ENCODE measurements at regions not wholly inside any gene's neighbourhood (a gene's known extent, or its start where the extent isn't known, plus 50 kb on each side); places are given as distances from the start of the nearest gene placed in this dataset.

DNA sequence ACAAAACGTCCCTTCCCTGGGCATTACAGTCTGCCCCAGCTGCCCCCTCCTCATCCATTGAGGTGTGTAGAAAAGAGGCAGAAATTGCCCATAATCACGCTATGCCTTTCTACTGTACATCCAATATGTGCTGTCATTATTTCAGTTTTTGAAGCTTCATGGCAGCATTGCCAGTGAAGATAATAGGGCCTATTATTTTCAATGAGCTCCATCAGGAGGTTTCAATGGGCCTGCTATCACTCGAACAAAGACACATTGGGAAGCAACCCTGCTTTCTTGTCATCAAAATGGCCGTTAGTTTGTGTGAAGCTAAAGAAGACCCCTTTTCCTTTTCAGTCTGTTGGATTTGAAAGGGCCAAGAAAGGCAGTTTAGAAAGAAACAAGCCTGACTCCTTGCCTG is 653.8 kb downstream of the NOVA1 start:
- H3K9ac ChIP-seq (ENCODE audit: low read length): no peak overlapping the region
- H3K36me3 ChIP-seq (ENCODE audit: control insufficient read depth in 1 of 2, insufficient read depth in 2 of 2, low read length in 2 of 2): no peaks in the 10 kb centered on the region
- H3K4me2 ChIP-seq (ENCODE audit: low read length): no peak overlapping the region
- peaks cover 6 to 41% of the 10 kb centered on the region in 2 experiments; a peak in 2 of 4 replicates for H3K9me3 ChIP-seq (ENCODE audit: control insufficient read depth in 1 of 2, insufficient read depth in 1 of 2, low read depth in 1 of 2, low read length in 2 of 2)
- H2AFZ ChIP-seq (ENCODE audit: low read depth, low read length, poor library complexity, severe bottlenecking): no peak overlapping the region
- H4K20me1 ChIP-seq (ENCODE audit: insufficient read depth): no peaks in the 10 kb centered on the region
- H3K27me3 ChIP-seq (ENCODE audit: insufficient read depth, low read length): no peaks in the 10 kb centered on the region
- no peaks in the 10 kb centered on the region for H3K9me2 ChIP-seq (ENCODE audit: insufficient read depth)
- CTCF ChIA-PET: no interaction called here
- DNase-seq (ENCODE audit: low read depth, low spot score) (no peak), ATAC-seq (no peak)
- RAD21 ChIA-PET (ENCODE audit: low non-redundant PET in 1 of 2, low total read pairs in 2 of 2, uncharacterized antibody in 2 of 2, unreplicated experiment in 2 of 2): no interaction called here
- intact Hi-C loops (cut with micrococcal nuclease): no loop called here
- no TSS peak for BruUV-seq (replicated peaks)
- POLR2A ChIA-PET: no interaction called here
- no peak overlapping the region for H3K27ac ChIP-seq (ENCODE audit: low read depth, low read length)
- no peak overlapping the region for H3K4me3 ChIP-seq (replicated peaks in 1 of 2; ENCODE audit: low read depth in 1 of 2, low read length in 2 of 2)
- H3K79me2 ChIP-seq (ENCODE audit: insufficient read depth, low read length): no peaks in the 10 kb centered on the region
- no peaks in the 10 kb centered on the region for H3K4me1 ChIP-seq (ENCODE audit: control insufficient read depth in 1 of 2, insufficient read depth in 2 of 2, low read length in 2 of 2)
- TF ChIP-seq ZNF274 (IDR thresholded peaks at IDR 0.05; ENCODE audit: low read depth, low read length) (no peak), SIN3A (IDR thresholded peaks at IDR 0.05; ENCODE audit: low read depth) (no peak), JUND (IDR thresholded peaks at IDR 0.05) (no peak), ELF1 (IDR thresholded peaks at IDR 0.05; ENCODE audit: borderline replicate concordance, low read depth) (no peak), YY1 (IDR thresholded peaks at IDR 0.05; ENCODE audit: extremely low read depth, insufficient replicate concordance, low read depth, low read length) (no peak), EZH2phosphoT487 (IDR thresholded peaks at IDR 0.05; ENCODE audit: borderline replicate concordance) (no peak), POLR2A (IDR thresholded peaks at IDR 0.05; ENCODE audit: borderline replicate concordance, extremely low read depth, insufficient read depth, insufficient read length) (no peak), ZFX (IDR thresholded peaks at IDR 0.05) (no peak)
- TF ChIP-seq, protein P1, sequence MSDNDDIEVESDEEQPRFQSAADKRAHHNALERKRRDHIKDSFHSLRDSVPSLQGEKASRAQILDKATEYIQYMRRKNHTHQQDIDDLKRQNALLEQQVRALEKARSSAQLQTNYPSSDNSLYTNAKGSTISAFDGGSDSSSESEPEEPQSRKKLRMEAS (IDR thresholded peaks at IDR 0.05): no peak

DNA sequence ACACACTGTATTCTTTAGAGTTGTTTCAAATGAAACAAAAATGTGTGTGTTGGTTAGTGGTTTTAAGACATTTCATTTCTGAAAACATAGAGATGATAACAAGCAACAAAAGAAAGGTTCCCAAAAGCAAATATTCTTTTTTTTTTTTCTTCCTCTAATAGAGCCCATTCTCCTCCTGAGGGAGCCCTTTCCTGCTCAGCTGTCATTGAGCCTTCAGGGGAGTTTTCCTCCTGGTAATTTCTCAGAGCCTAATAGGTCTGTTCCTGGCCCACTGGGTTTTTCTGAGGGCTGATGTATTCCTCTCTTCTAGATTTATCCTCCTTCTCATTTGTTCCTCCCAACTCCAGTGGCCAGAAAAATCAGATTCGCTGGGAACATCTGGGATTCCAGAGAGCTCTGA is 654.5 kb downstream of the NOVA1 start:
- no peak overlapping the region for H2AFZ ChIP-seq (ENCODE audit: low read depth, low read length, poor library complexity, severe bottlenecking)
- H3K27me3 ChIP-seq (ENCODE audit: insufficient read depth, low read length): no peaks in the 10 kb centered on the region
- CTCF ChIA-PET: no interaction called here
- no TSS peak for BruUV-seq (replicated peaks)
- no peak overlapping the region for H3K27ac ChIP-seq (ENCODE audit: low read depth, low read length)
- no peaks in the 10 kb centered on the region for H4K20me1 ChIP-seq (ENCODE audit: insufficient read depth)
- no peak for DNase-seq (ENCODE audit: low read depth, low spot score)
- no peak for ATAC-seq
- intact Hi-C loops (cut with micrococcal nuclease): no loop called here
- peaks cover 11 to 47% of the 10 kb centered on the region in 2 experiments; a peak in 2 of 4 replicates for H3K9me3 ChIP-seq (ENCODE audit: control insufficient read depth in 1 of 2, insufficient read depth in 1 of 2, low read depth in 1 of 2, low read length in 2 of 2)
- H3K4me3 ChIP-seq (replicated peaks in 1 of 2; ENCODE audit: low read depth in 1 of 2, low read length in 2 of 2): no peak overlapping the region
- RAD21 ChIA-PET (ENCODE audit: low non-redundant PET in 1 of 2, low total read pairs in 2 of 2, uncharacterized antibody in 2 of 2, unreplicated experiment in 2 of 2): no interaction called here
- no peaks in the 10 kb centered on the region for H3K4me1 ChIP-seq (ENCODE audit: control insufficient read depth in 1 of 2, insufficient read depth in 2 of 2, low read length in 2 of 2)
- no peak overlapping the region for H3K4me2 ChIP-seq (ENCODE audit: low read length)
- no peaks in the 10 kb centered on the region for H3K36me3 ChIP-seq (ENCODE audit: control insufficient read depth in 1 of 2, insufficient read depth in 2 of 2, low read length in 2 of 2)
- no peaks in the 10 kb centered on the region for H3K79me2 ChIP-seq (ENCODE audit: insufficient read depth, low read length)
- no peak overlapping the region for H3K9ac ChIP-seq (ENCODE audit: low read length)
- POLR2A ChIA-PET: no interaction called here
- H3K9me2 ChIP-seq (ENCODE audit: insufficient read depth): no peaks in the 10 kb centered on the region
- TF ChIP-seq POLR2AphosphoS5 (IDR thresholded peaks at IDR 0.05; ENCODE audit: low read depth, low read length) (no peak), EGR1 (IDR thresholded peaks at IDR 0.05; ENCODE audit: low read depth) (no peak), EZH2 (IDR thresholded peaks at IDR 0.05) (no peak), RAD21 (IDR thresholded peaks at IDR 0.05; ENCODE audit: low read depth) (no peak), EZH2phosphoT487 (IDR thresholded peaks at IDR 0.05; ENCODE audit: borderline replicate concordance) (no peak), SRF (IDR thresholded peaks at IDR 0.05; ENCODE audit: low read depth) (no peak), YY1 (IDR thresholded peaks at IDR 0.05; ENCODE audit: extremely low read depth, insufficient replicate concordance, low read depth, low read length) (no peak), SIN3A (IDR thresholded peaks at IDR 0.05; ENCODE audit: low read depth) (no peak), FOSL1 (IDR thresholded peaks at IDR 0.05; ENCODE audit: low read depth) (no peak), JUND (IDR thresholded peaks at IDR 0.05) (no peak)
- TF ChIP-seq, protein P2, sequence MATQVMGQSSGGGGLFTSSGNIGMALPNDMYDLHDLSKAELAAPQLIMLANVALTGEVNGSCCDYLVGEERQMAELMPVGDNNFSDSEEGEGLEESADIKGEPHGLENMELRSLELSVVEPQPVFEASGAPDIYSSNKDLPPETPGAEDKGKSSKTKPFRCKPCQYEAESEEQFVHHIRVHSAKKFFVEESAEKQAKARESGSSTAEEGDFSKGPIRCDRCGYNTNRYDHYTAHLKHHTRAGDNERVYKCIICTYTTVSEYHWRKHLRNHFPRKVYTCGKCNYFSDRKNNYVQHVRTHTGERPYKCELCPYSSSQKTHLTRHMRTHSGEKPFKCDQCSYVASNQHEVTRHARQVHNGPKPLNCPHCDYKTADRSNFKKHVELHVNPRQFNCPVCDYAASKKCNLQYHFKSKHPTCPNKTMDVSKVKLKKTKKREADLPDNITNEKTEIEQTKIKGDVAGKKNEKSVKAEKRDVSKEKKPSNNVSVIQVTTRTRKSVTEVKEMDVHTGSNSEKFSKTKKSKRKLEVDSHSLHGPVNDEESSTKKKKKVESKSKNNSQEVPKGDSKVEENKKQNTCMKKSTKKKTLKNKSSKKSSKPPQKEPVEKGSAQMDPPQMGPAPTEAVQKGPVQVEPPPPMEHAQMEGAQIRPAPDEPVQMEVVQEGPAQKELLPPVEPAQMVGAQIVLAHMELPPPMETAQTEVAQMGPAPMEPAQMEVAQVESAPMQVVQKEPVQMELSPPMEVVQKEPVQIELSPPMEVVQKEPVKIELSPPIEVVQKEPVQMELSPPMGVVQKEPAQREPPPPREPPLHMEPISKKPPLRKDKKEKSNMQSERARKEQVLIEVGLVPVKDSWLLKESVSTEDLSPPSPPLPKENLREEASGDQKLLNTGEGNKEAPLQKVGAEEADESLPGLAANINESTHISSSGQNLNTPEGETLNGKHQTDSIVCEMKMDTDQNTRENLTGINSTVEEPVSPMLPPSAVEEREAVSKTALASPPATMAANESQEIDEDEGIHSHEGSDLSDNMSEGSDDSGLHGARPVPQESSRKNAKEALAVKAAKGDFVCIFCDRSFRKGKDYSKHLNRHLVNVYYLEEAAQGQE (IDR thresholded peaks at IDR 0.05; ENCODE audit: low read depth): no peak
- TF ChIP-seq, protein P3, sequence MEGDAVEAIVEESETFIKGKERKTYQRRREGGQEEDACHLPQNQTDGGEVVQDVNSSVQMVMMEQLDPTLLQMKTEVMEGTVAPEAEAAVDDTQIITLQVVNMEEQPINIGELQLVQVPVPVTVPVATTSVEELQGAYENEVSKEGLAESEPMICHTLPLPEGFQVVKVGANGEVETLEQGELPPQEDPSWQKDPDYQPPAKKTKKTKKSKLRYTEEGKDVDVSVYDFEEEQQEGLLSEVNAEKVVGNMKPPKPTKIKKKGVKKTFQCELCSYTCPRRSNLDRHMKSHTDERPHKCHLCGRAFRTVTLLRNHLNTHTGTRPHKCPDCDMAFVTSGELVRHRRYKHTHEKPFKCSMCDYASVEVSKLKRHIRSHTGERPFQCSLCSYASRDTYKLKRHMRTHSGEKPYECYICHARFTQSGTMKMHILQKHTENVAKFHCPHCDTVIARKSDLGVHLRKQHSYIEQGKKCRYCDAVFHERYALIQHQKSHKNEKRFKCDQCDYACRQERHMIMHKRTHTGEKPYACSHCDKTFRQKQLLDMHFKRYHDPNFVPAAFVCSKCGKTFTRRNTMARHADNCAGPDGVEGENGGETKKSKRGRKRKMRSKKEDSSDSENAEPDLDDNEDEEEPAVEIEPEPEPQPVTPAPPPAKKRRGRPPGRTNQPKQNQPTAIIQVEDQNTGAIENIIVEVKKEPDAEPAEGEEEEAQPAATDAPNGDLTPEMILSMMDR (IDR thresholded peaks at IDR 0.05 in 2 of 3, conservative IDR thresholded peaks at IDR 0.05 in 1 of 3; ENCODE audit: borderline replicate concordance in 1 of 3, insufficient read depth in 1 of 3, low read depth in 2 of 3, low read length in 2 of 3): no peak

Measured in HCT116 (cell line).